Mesendoderm (in vitro differentiated cells): ENCODE measurements at regions not wholly inside any gene's neighbourhood (a gene's known extent, or its start where the extent isn't known, plus 50 kb on each side); places are given as distances from the start of the nearest gene placed in this dataset.

Source experiments
- DNase-seq: peaks from one replicate; pipeline ENCODE4 v3.0.0; 2013
- H2AK5ac ChIP-seq: 2 replicates; pipeline ENCODE4 v1.6.1; 2013; ENCODE audit warnings: low read length, inconsistent platforms
- H2BK120ac ChIP-seq: 2 replicates; pipeline ENCODE4 v1.6.1; 2013; ENCODE audit warnings: low read depth, mild to moderate bottlenecking, low read length, moderate library complexity, mixed read lengths
- H2BK15ac ChIP-seq: replicated peaks from 2 replicates; pipeline ENCODE4 v1.6.1; 2013; ENCODE audit warnings: low read depth, mild to moderate bottlenecking, moderate library complexity
- H2BK5ac ChIP-seq: 2 replicates; pipeline ENCODE4 v1.6.1; 2013; ENCODE audit warnings: low read length, inconsistent platforms
- H3K18ac ChIP-seq: 2 replicates; pipeline ENCODE4 v1.6.1; 2013; ENCODE audit warnings: mild to moderate bottlenecking, low read length, mixed read lengths
- H3K23ac ChIP-seq: one replicate; pipeline ENCODE4 v1.6.1; 2013; ENCODE audit warnings: low read length
- H3K27ac ChIP-seq: 2 replicates; pipeline ENCODE4 v1.5.1; 2013; ENCODE audit warnings: low read depth, mild to moderate bottlenecking, inconsistent platforms, low read length, moderate library complexity
- H3K27me3 ChIP-seq: 2 replicates; pipeline ENCODE4 v1.6.1; 2013; ENCODE audit warnings: low read length, control low read depth, mild to moderate bottlenecking, inconsistent platforms; ENCODE audit not compliant: insufficient read depth, poor library complexity
- H3K36me3 ChIP-seq: 2 replicates; pipeline ENCODE4 v1.6.1; 2013; ENCODE audit warnings: low read length, inconsistent platforms; ENCODE audit not compliant: control insufficient read depth, insufficient read depth
- H3K4ac ChIP-seq: one replicate; pipeline ENCODE4 v1.6.1; 2013; ENCODE audit warnings: low read depth, mild to moderate bottlenecking, low read length, moderate library complexity
- H3K4me1 ChIP-seq: 2 replicates; pipeline ENCODE4 v1.6.1; 2013; ENCODE audit warnings: low read depth, low read length, inconsistent platforms; ENCODE audit not compliant: control insufficient read depth
- H3K4me2 ChIP-seq: 2 replicates; pipeline ENCODE4 v1.6.1; 2013; ENCODE audit warnings: low read length
- H3K4me3 ChIP-seq: 2 replicates; pipeline ENCODE4 v1.5.1; 2013; ENCODE audit warnings: mild to moderate bottlenecking, low read length
- H3K56ac ChIP-seq: one replicate; pipeline ENCODE4 v1.6.1; 2013; ENCODE audit warnings: low read length
- H3K79me1 ChIP-seq: 2 replicates; pipeline ENCODE4 v1.6.1; 2013; ENCODE audit warnings: low read length, inconsistent platforms
- H3K79me2 ChIP-seq: 2 replicates; pipeline ENCODE4 v1.6.1; 2013; ENCODE audit warnings: mild to moderate bottlenecking, low read length; ENCODE audit not compliant: control insufficient read depth, insufficient read depth
- H3K9ac ChIP-seq: 2 replicates; pipeline ENCODE4 v1.6.1; 2013; ENCODE audit warnings: low read length, inconsistent platforms
- H4K5ac ChIP-seq: one replicate; pipeline ENCODE4 v1.6.1; 2013; ENCODE audit warnings: low read length
- H4K8ac ChIP-seq: one replicate; pipeline ENCODE4 v1.6.1; 2013; ENCODE audit warnings: low read depth, mild to moderate bottlenecking, control low read depth, low read length, moderate library complexity
- WGBS: extraction: QIAGEN DNeasy Blood & Tissue Kit; methylation state at CpG from one replicate; pipeline ENCODE4 v1.1.7; 2013; ENCODE audit warnings: low lambda C conversion rate, missing lambda C conversion rate; ENCODE audit not compliant: insufficient coverage; ENCODE audit errors: extremely low coverage; 5-methylcytosine and 5-hydroxymethylcytosine counted together

GRCh38 chr18:67933271-67933670, 416.8 kb upstream of the DSEL start:
- no CpG with 5 or more reads among the region's 1 CpG for WGBS
- no peaks in the 10 kb centered on the region for H3K4me1 ChIP-seq
- DNase-seq, result no peak
- H3K36me3 ChIP-seq, result no peaks in the 10 kb centered on the region
- no peak overlapping the region for H3K18ac ChIP-seq
- H3K4ac ChIP-seq, result no peak overlapping the region
- no peak overlapping the region for H3K23ac ChIP-seq
- no peak overlapping the region for H4K8ac ChIP-seq
- no peaks in the 10 kb centered on the region for H3K79me2 ChIP-seq
- H3K4me3 ChIP-seq, result no peak overlapping the region
- no peak overlapping the region for H2BK120ac ChIP-seq
- no peak overlapping the region for H2AK5ac ChIP-seq
- H4K5ac ChIP-seq, result no peak overlapping the region
- H2BK15ac ChIP-seq, result no peak overlapping the region
- H3K4me2 ChIP-seq, result no peak overlapping the region
- no peak overlapping the region for H3K9ac ChIP-seq
- no peak overlapping the region for H3K27ac ChIP-seq
- H3K27me3 ChIP-seq, result no peaks in the 10 kb centered on the region
- no peaks in the 10 kb centered on the region for H3K79me1 ChIP-seq
- H2BK5ac ChIP-seq, result no peak overlapping the region
- no peak overlapping the region for H3K56ac ChIP-seq

GRCh38 chr18:67932271-67932670, 415.8 kb upstream of the DSEL start:
- no peak overlapping the region for H4K5ac ChIP-seq
- no peak overlapping the region for H3K18ac ChIP-seq
- no peak overlapping the region for H2BK120ac ChIP-seq
- no peaks in the 10 kb centered on the region for H3K79me2 ChIP-seq
- H3K36me3 ChIP-seq, result no peaks in the 10 kb centered on the region
- H3K23ac ChIP-seq, result no peak overlapping the region
- H2BK5ac ChIP-seq, result no peak overlapping the region
- H2BK15ac ChIP-seq, result no peak overlapping the region
- WGBS, result no CpG with 5 or more reads among the region's 2 CpGs
- no peak overlapping the region for H3K56ac ChIP-seq
- H3K79me1 ChIP-seq, result no peaks in the 10 kb centered on the region
- DNase-seq, result no peak
- H3K27me3 ChIP-seq, result no peaks in the 10 kb centered on the region
- H3K27ac ChIP-seq, result no peak overlapping the region
- no peaks in the 10 kb centered on the region for H3K4me1 ChIP-seq
- no peak overlapping the region for H3K4ac ChIP-seq
- no peak overlapping the region for H3K4me2 ChIP-seq
- H2AK5ac ChIP-seq, result no peak overlapping the region
- no peak overlapping the region for H4K8ac ChIP-seq
- no peak overlapping the region for H3K9ac ChIP-seq
- H3K4me3 ChIP-seq, result no peak overlapping the region

GRCh38 chr18:67926929-67927864, 410.7 kb upstream of the DSEL start:
- Histone ChIP-seq H4K5ac (no peak overlapping the region), H3K36me3 (no peaks in the 10 kb centered on the region), H3K79me1 (no peaks in the 10 kb centered on the region), H3K23ac (no peak overlapping the region), H3K9ac (no peak overlapping the region), H3K4me2 (no peak overlapping the region), H2BK5ac (no peak overlapping the region), H2BK15ac (no peak overlapping the region), H3K27ac (no peak overlapping the region), H4K8ac (no peak overlapping the region), H2BK120ac (no peak overlapping the region), H2AK5ac (no peak overlapping the region), H3K4ac (no peak overlapping the region), H3K4me3 (no peak overlapping the region), H3K27me3 (no peaks in the 10 kb centered on the region), H3K18ac (no peak overlapping the region), H3K79me2 (no peaks in the 10 kb centered on the region), H3K56ac (no peak overlapping the region), H3K4me1 (no peaks in the 10 kb centered on the region)
- DNase-seq, result no peak
- no CpG with 5 or more reads among the region's 4 CpGs for WGBS

GRCh38 chr18:67924656-67925055, 408.1 kb upstream of the DSEL start:
- H3K4me2 ChIP-seq, result no peak overlapping the region
- no peak overlapping the region for H3K18ac ChIP-seq
- H3K4me3 ChIP-seq, result no peak overlapping the region
- H2AK5ac ChIP-seq, result no peak overlapping the region
- H3K56ac ChIP-seq, result no peak overlapping the region
- H3K9ac ChIP-seq, result no peak overlapping the region
- no peaks in the 10 kb centered on the region for H3K4me1 ChIP-seq
- no peak overlapping the region for H3K27ac ChIP-seq
- H4K5ac ChIP-seq, result no peak overlapping the region
- DNase-seq, result no peak
- no peak overlapping the region for H2BK15ac ChIP-seq
- H2BK120ac ChIP-seq, result no peak overlapping the region
- H3K79me2 ChIP-seq, result no peaks in the 10 kb centered on the region
- no peak overlapping the region for H4K8ac ChIP-seq
- H3K36me3 ChIP-seq, result no peaks in the 10 kb centered on the region
- H3K27me3 ChIP-seq, result no peaks in the 10 kb centered on the region
- no peaks in the 10 kb centered on the region for H3K79me1 ChIP-seq
- no peak overlapping the region for H3K4ac ChIP-seq
- no peak overlapping the region for H3K23ac ChIP-seq
- WGBS, result no CpG with 5 or more reads among the region's 1 CpG
- H2BK5ac ChIP-seq, result no peak overlapping the region

GRCh38 chr18:67919316-67919715, 402.8 kb upstream of the DSEL start:
- no peak overlapping the region for H3K4me3 ChIP-seq
- H2BK15ac ChIP-seq, result no peak overlapping the region
- H3K27me3 ChIP-seq, result no peaks in the 10 kb centered on the region
- DNase-seq, result no peak
- H3K79me1 ChIP-seq, result no peaks in the 10 kb centered on the region
- no peak overlapping the region for H3K23ac ChIP-seq
- H3K9ac ChIP-seq, result no peak overlapping the region
- H2BK120ac ChIP-seq, result no peak overlapping the region
- no peaks in the 10 kb centered on the region for H3K4me1 ChIP-seq
- H3K56ac ChIP-seq, result no peak overlapping the region
- H3K18ac ChIP-seq, result no peak overlapping the region
- H3K79me2 ChIP-seq, result no peaks in the 10 kb centered on the region
- no peaks in the 10 kb centered on the region for H3K36me3 ChIP-seq
- H4K5ac ChIP-seq, result no peak overlapping the region
- no peak overlapping the region for H4K8ac ChIP-seq
- WGBS, result no CpG with 5 or more reads among the region's 1 CpG
- no peak overlapping the region for H3K4ac ChIP-seq
- no peak overlapping the region for H3K4me2 ChIP-seq
- H3K27ac ChIP-seq, result no peak overlapping the region
- no peak overlapping the region for H2AK5ac ChIP-seq
- H2BK5ac ChIP-seq, result no peak overlapping the region

GRCh38 chr18:67916097-67916496, 399.6 kb upstream of the DSEL start:
- no peak overlapping the region for H3K27ac ChIP-seq
- H2BK15ac ChIP-seq, result no peak overlapping the region
- no peaks in the 10 kb centered on the region for H3K36me3 ChIP-seq
- H3K9ac ChIP-seq, result no peak overlapping the region
- no peak overlapping the region for H4K5ac ChIP-seq
- no CpG with 5 or more reads among the region's 7 CpGs for WGBS
- H3K18ac ChIP-seq, result no peak overlapping the region
- H2AK5ac ChIP-seq, result no peak overlapping the region
- DNase-seq, result no peak
- H2BK5ac ChIP-seq, result no peak overlapping the region
- no peak overlapping the region for H3K4me3 ChIP-seq
- H3K4me2 ChIP-seq, result no peak overlapping the region
- H3K79me2 ChIP-seq, result no peaks in the 10 kb centered on the region
- no peaks in the 10 kb centered on the region for H3K79me1 ChIP-seq
- no peak overlapping the region for H3K4ac ChIP-seq
- H2BK120ac ChIP-seq, result no peak overlapping the region
- H3K56ac ChIP-seq, result no peak overlapping the region
- no peak overlapping the region for H4K8ac ChIP-seq
- H3K4me1 ChIP-seq, result no peaks in the 10 kb centered on the region
- H3K23ac ChIP-seq, result no peak overlapping the region
- no peaks in the 10 kb centered on the region for H3K27me3 ChIP-seq
